ENCODE measurements at regions not wholly inside any gene's neighbourhood (a gene's known extent, or its start where the extent isn't known, plus 50 kb on each side); places are given as distances from the start of the nearest gene placed in this dataset.

GRCh38 chr4:180789929-180790328 lies 1453.3 kb upstream of the TENM3 start:
- no peak for DNase-seq (ENCODE audit: low read depth)
- no peak overlapping the region for H3K4me3 ChIP-seq (ENCODE audit: control insufficient read depth, low read depth, low read length)
- no peak for TF ChIP-seq CTCF (IDR thresholded peaks at IDR 0.05; ENCODE audit: control insufficient read depth, insufficient read depth, low read depth, low read length, missing control alignments)

- no peak for DNase-seq (ENCODE audit: low read depth)
- TF ChIP-seq CTCF (IDR thresholded peaks at IDR 0.05; ENCODE audit: control insufficient read depth, insufficient read depth, low read depth, low read length, missing control alignments): no peak
- no peak overlapping the region for H3K4me3 ChIP-seq (ENCODE audit: control insufficient read depth, low read depth, low read length)
Measured at GRCh38 chr4:180790471-180790870, 1452.7 kb upstream of the TENM3 start.

- no peak overlapping the region for H3K4me3 ChIP-seq (ENCODE audit: control insufficient read depth, low read depth, low read length)
- no peak for TF ChIP-seq CTCF (IDR thresholded peaks at IDR 0.05; ENCODE audit: control insufficient read depth, insufficient read depth, low read depth, low read length, missing control alignments)
- DNase-seq (ENCODE audit: low read depth): no peak
Measured at GRCh38 chr4:180792541-180792940, 1450.7 kb upstream of the TENM3 start.

GRCh38 chr4:180794333-180794732 lies 1448.9 kb upstream of the TENM3 start:
- H3K4me3 ChIP-seq (ENCODE audit: control insufficient read depth, low read depth, low read length): no peak overlapping the region
- TF ChIP-seq CTCF (IDR thresholded peaks at IDR 0.05; ENCODE audit: control insufficient read depth, insufficient read depth, low read depth, low read length, missing control alignments): no peak
- no peak for DNase-seq (ENCODE audit: low read depth)

GRCh38 chr4:180798036-180798577 lies 1445.1 kb upstream of the TENM3 start:
- TF ChIP-seq CTCF (IDR thresholded peaks at IDR 0.05; ENCODE audit: control insufficient read depth, insufficient read depth, low read depth, low read length, missing control alignments): no peak
- no peak for DNase-seq (ENCODE audit: low read depth)
- H3K4me3 ChIP-seq (ENCODE audit: control insufficient read depth, low read depth, low read length): no peak overlapping the region

GRCh38 chr4:180799798-180800197 lies 1443.4 kb upstream of the TENM3 start:
- TF ChIP-seq CTCF (IDR thresholded peaks at IDR 0.05; ENCODE audit: control insufficient read depth, insufficient read depth, low read depth, low read length, missing control alignments): no peak
- DNase-seq (ENCODE audit: low read depth): no peak
- H3K4me3 ChIP-seq (ENCODE audit: control insufficient read depth, low read depth, low read length): no peak overlapping the region

- no peak overlapping the region for H3K4me3 ChIP-seq (ENCODE audit: control insufficient read depth, low read depth, low read length)
- no peak for DNase-seq (ENCODE audit: low read depth)
Measured at GRCh38 chr4:180805101-180805500, 1438.1 kb upstream of the TENM3 start.

More at GRCh38 chr4:180805101-180805500, 1438.1 kb upstream of the TENM3 start:
- TF ChIP-seq CTCF (IDR thresholded peaks at IDR 0.05; ENCODE audit: control insufficient read depth, insufficient read depth, low read depth, low read length, missing control alignments): no peak

Measured in AG09309 (cell line).